Activated naive CD4-positive, alpha-beta T cell treated with anti-CD3 and anti-CD28 coated beads, Interleukin-2, amount 10 ng/mL, durations not matched to agents 7 days and 5 days (primary cell): ENCODE measurements at regions not wholly inside any gene's neighbourhood (a gene's known extent, or its start where the extent isn't known, plus 50 kb on each side); places are given as distances from the start of the nearest gene placed in this dataset.
"Not testable (repeated sequence)": the region's sequence is repeated elsewhere in the genome, so short reads cannot be mapped to it uniquely, and the experiment has no call there.

Experiments
- CTCF ChIA-PET: fragments of 350-600 bp; sonication (Branson Sonifier 250); formaldehyde crosslinking; loops from one replicate; lab custom pipeline; 2021; ENCODE audit warnings: antibody characterized with exemption; lab: Charles Lee
- DNase-seq: peaks from one replicate; pipeline ENCODE4 v3.0.0-alpha.2; 2020
- H3K27ac Mint-ChIP-seq: one replicate; pipeline ENCODE4 v1.8.0; 2021; ENCODE audit warnings: mild to moderate bottlenecking, moderate library complexity, mixed read lengths
- H3K27me3 Mint-ChIP-seq: one replicate; pipeline ENCODE4 v1.8.0; 2021; ENCODE audit warnings: mild to moderate bottlenecking, mixed read lengths
- H3K36me3 Mint-ChIP-seq: one replicate; pipeline ENCODE4 v1.8.0; 2021; ENCODE audit warnings: mixed read lengths
- H3K4me1 Mint-ChIP-seq: one replicate; pipeline ENCODE4 v1.8.0; 2021; ENCODE audit warnings: mixed read lengths
- H3K4me3 Mint-ChIP-seq: one replicate; pipeline ENCODE4 v1.8.0; 2021; ENCODE audit warnings: mild to moderate bottlenecking, moderate library complexity, mixed read lengths
- H3K9me3 Mint-ChIP-seq: one replicate; pipeline ENCODE4 v1.8.0; 2021; ENCODE audit warnings: mixed read lengths

DNA sequence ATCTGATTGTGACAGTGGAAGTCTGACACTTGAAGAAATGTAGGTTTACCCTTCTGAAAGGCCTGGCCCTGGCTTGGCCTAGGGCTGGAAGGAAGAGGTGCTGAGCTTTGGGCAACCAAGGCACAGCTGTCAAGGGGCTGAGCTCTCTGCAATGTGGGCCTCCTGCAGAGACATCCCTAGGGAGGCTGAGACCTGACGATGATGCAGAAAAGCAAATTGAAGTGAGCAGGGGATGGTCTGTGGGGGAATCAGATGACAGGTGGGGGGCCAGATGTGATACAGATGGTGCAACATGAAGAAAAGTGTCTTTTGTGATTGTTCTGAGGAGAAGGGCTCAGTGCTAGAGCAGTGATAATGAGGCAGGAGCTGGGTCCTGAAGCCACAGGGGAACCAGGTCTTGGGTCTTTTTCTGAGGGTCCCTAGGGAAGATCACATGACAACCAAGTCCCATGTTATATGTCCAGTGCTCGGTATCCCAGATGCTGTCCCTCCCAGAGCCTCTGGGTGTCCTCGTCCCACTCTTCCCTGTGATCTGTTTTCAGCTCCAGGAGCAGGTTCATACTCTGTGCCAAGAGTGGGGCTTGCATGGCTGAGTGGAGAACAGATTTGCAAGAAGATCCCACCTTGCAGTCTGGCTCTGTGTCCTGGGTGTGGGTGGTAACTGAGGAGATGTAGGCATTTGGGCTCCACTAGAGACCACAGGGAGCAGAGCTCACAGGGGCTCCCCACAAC, 79.9 kb upstream of the VPREB1 start:
- peaks cover 9% of the 10 kb centered on the region for H3K4me1 Mint-ChIP-seq
- H3K4me3 Mint-ChIP-seq: no peak overlapping the region
- no peaks in the 10 kb centered on the region for H3K9me3 Mint-ChIP-seq
- peaks cover 54% of the 10 kb centered on the region for H3K27me3 Mint-ChIP-seq
- H3K27ac Mint-ChIP-seq: no peak overlapping the region
- DNase-seq: no peak
- no peaks in the 10 kb centered on the region for H3K36me3 Mint-ChIP-seq
- CTCF ChIA-PET: interaction anchor here (0.9 to 2.3 kb wide), 3 partner anchors 31 to 98 kb away, joined by 3 to 7 read pairs (median 3); no protein-coding TSS in a partner anchor

DNA sequence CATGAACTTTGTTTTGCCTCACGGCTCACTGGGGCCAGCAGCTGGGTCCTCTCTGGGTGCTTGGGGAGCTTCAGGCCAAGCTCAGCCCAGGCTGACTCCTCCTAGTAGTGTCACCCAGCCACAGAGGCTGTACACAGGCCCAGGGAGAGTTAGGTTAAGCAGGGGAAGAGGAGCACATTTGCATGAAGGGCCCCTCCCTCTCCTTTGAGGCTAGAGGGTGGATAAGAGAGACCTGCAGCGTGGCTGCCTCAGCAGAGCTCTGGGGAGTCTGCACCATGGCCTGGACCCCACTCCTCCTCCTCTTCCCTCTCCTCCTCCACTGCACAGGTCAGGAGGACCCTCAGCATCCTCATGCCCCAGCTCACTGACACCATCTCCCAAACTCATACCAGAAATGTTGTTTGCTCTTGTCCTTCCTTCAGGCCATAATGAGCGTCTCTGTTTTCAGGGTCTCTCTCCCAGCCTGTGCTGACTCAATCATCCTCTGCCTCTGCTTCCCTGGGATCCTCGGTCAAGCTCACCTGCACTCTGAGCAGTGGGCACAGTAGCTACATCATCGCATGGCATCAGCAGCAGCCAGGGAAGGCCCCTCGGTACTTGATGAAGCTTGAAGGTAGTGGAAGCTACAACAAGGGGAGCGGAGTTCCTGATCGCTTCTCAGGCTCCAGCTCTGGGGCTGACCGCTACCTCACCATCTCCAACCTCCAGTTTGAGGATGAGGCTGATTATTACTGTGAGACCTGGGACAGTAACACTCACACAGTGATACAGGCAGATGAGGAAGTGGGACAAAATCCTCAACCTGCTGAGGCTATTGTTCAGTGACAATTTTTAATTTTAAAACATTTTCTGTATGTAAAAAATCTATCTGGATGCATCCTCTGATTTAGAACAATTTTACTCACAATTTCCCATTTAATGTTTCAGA, 82.4 kb upstream of the VPREB1 start:
- CTCF ChIA-PET: interaction anchor here (0.6 to 1.2 kb wide), 3 partner anchors 18 to 66 kb away, joined by 3 to 4 read pairs (median 3); no protein-coding TSS in a partner anchor
- no peak overlapping the region for H3K4me3 Mint-ChIP-seq
- no peak for DNase-seq
- no peaks in the 10 kb centered on the region for H3K36me3 Mint-ChIP-seq
- no peak overlapping the region for H3K27ac Mint-ChIP-seq
- no peaks in the 10 kb centered on the region for H3K9me3 Mint-ChIP-seq
- no peaks in the 10 kb centered on the region for H3K4me1 Mint-ChIP-seq
- peaks cover 58% of the 10 kb centered on the region for H3K27me3 Mint-ChIP-seq

GRCh38 chr22:22160768-22161167, 83.8 kb upstream of the VPREB1 start:
- CTCF ChIA-PET, DNase-seq, H3K9me3 Mint-ChIP-seq, H3K27ac Mint-ChIP-seq, H3K4me3 Mint-ChIP-seq, H3K4me1 Mint-ChIP-seq, H3K36me3 Mint-ChIP-seq: not testable (repeated sequence)
- H3K27me3 Mint-ChIP-seq: peaks cover 44% of the 10 kb centered on the region

GRCh38 chr22:22159384-22159783, 85.2 kb upstream of the VPREB1 start:
- no peak for DNase-seq
- H3K27me3 Mint-ChIP-seq: peaks cover 45% of the 10 kb centered on the region
- no peak overlapping the region for H3K27ac Mint-ChIP-seq
- H3K9me3 Mint-ChIP-seq: no peaks in the 10 kb centered on the region
- no peak overlapping the region for H3K4me3 Mint-ChIP-seq
- peaks cover 6% of the 10 kb centered on the region for H3K4me1 Mint-ChIP-seq
- no peaks in the 10 kb centered on the region for H3K36me3 Mint-ChIP-seq
- CTCF ChIA-PET: interaction anchor here (1.2 to 2.7 kb wide), 3 partner anchors 13 to 38 kb away, joined by 4 to 13 read pairs (median 6); no protein-coding TSS in a partner anchor

GRCh38 chr22:22158965-22159364, 85.6 kb upstream of the VPREB1 start:
- Mint-ChIP-seq H3K27ac (no peak overlapping the region), H3K27me3 (peaks cover 40% of the 10 kb centered on the region), H3K4me1 (peaks cover 6% of the 10 kb centered on the region), H3K4me3 (no peak overlapping the region), H3K9me3 (no peaks in the 10 kb centered on the region), H3K36me3 (no peaks in the 10 kb centered on the region)
- CTCF ChIA-PET: interaction anchor here (1.2 to 2.7 kb wide), 3 partner anchors 13 to 38 kb away, joined by 4 to 13 read pairs (median 6); no protein-coding TSS in a partner anchor
- DNase-seq: no peak

GRCh38 chr22:22158207-22158816, 86.3 kb upstream of the VPREB1 start:
- no peak for DNase-seq
- Mint-ChIP-seq H3K27me3 (peaks cover 35% of the 10 kb centered on the region), H3K9me3 (no peaks in the 10 kb centered on the region), H3K4me3 (no peak overlapping the region), H3K36me3 (no peaks in the 10 kb centered on the region), H3K27ac (no peak overlapping the region), H3K4me1 (peaks cover 6% of the 10 kb centered on the region)
- CTCF ChIA-PET: interaction anchor here (0.7 to 2.7 kb wide), 4 partner anchors 37 to 48 kb away, joined by 3 to 13 read pairs (median 5); no protein-coding TSS in a partner anchor

- H3K27ac Mint-ChIP-seq: no peak overlapping the region
- no peak for DNase-seq
- no peak overlapping the region for H3K4me3 Mint-ChIP-seq
- H3K9me3 Mint-ChIP-seq: no peaks in the 10 kb centered on the region
- H3K27me3 Mint-ChIP-seq: peaks cover 31% of the 10 kb centered on the region
- H3K4me1 Mint-ChIP-seq: peaks cover 6% of the 10 kb centered on the region
- CTCF ChIA-PET: interaction anchor here (0.6 to 2.7 kb wide), 5 partner anchors 10 to 49 kb away, joined by 3 to 13 read pairs (median 3); no protein-coding TSS in a partner anchor
- no peaks in the 10 kb centered on the region for H3K36me3 Mint-ChIP-seq
Observed at GRCh38 chr22:22157348-22157725, 87.2 kb upstream of the VPREB1 start.

DNA sequence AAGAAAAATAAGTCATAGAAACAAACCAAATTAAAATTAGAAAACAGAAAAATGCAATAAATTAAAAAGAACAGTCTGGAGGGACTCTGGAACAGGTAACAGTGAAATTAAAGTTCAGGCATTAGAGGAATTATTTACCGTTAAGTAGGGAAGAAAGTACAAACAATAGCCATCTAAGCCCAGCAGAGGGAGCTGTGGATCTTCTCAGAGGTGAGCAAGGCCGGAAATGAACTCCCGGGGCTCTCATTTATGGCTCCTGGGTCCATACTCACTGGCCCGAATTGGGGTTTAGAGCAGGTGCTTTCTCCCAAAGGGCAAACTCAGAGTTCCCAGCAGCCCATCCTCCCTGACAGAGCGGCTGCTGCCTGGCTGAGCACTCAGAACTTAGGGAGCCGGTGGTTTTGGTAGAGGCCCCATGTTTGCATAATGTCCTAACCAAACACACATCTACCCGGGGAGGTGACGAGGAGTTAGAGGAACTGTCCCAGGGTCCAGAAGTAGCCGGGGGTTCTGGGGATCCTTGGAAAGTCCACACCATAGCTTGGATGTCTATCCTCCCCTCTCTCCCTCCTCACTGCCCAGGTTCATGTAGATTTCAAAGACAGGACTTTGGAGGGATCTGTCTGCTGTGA, 87.8 kb upstream of the VPREB1 start:
- CTCF ChIA-PET: interaction anchor here (0.6 to 2.7 kb wide), 4 partner anchors 10 to 46 kb away, joined by 3 to 13 read pairs (median 3); no protein-coding TSS in a partner anchor
- Mint-ChIP-seq H3K9me3 (no peaks in the 10 kb centered on the region), H3K27me3 (peaks cover 30% of the 10 kb centered on the region), H3K4me1 (peaks cover 6% of the 10 kb centered on the region), H3K27ac (no peak overlapping the region), H3K4me3 (no peak overlapping the region), H3K36me3 (no peaks in the 10 kb centered on the region)
- DNase-seq: peak; percentile 80

DNA sequence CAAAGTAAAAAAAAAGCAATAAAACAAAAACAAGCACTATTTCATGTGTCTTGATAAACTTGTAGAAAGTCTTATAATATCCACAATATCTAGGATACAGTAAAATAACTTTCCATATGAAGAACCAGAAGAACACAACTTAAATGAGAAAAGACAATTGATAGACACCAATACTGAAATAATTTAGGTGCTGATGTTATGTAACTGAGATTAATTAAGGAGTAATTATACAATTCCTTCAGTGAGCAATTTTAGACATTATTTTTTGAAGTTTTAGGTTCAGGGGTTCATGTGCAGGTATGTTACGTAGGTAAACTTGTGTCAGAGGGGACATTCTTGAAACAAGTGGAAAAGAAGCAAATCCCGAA, 88.3 kb upstream of the VPREB1 start:
- Mint-ChIP-seq H3K4me1 (peaks cover 6% of the 10 kb centered on the region), H3K36me3 (no peaks in the 10 kb centered on the region), H3K27me3 (peaks cover 33% of the 10 kb centered on the region), H3K4me3 (no peak overlapping the region), H3K27ac (no peak overlapping the region), H3K9me3 (no peaks in the 10 kb centered on the region)
- CTCF ChIA-PET: no interaction called here
- no peak for DNase-seq

GRCh38 chr22:22155607-22156006, 89.0 kb upstream of the VPREB1 start:
- no peak overlapping the region for H3K4me3 Mint-ChIP-seq
- no peak overlapping the region for H3K27ac Mint-ChIP-seq
- CTCF ChIA-PET: interaction anchor here (0.9 kb wide), 1 partner anchor 25 kb away, joined by 3 read pairs; no protein-coding TSS in a partner anchor
- H3K27me3 Mint-ChIP-seq: peaks cover 35% of the 10 kb centered on the region
- no peaks in the 10 kb centered on the region for H3K9me3 Mint-ChIP-seq
- H3K36me3 Mint-ChIP-seq: no peaks in the 10 kb centered on the region
- H3K4me1 Mint-ChIP-seq: peaks cover 6% of the 10 kb centered on the region
- DNase-seq: no peak

- Mint-ChIP-seq H3K36me3 (no peaks in the 10 kb centered on the region), H3K9me3 (no peaks in the 10 kb centered on the region), H3K27me3 (peaks cover 35% of the 10 kb centered on the region), H3K27ac (no peak overlapping the region), H3K4me1 (peaks cover 6% of the 10 kb centered on the region), H3K4me3 (no peak overlapping the region)
- CTCF ChIA-PET: interaction anchor here (0.9 to 1.4 kb wide), 3 partner anchors 24 to 45 kb away, joined by 3 to 7 read pairs (median 3); no protein-coding TSS in a partner anchor
- no peak for DNase-seq
Observed at GRCh38 chr22:22155146-22155545, 89.4 kb upstream of the VPREB1 start.

DNA sequence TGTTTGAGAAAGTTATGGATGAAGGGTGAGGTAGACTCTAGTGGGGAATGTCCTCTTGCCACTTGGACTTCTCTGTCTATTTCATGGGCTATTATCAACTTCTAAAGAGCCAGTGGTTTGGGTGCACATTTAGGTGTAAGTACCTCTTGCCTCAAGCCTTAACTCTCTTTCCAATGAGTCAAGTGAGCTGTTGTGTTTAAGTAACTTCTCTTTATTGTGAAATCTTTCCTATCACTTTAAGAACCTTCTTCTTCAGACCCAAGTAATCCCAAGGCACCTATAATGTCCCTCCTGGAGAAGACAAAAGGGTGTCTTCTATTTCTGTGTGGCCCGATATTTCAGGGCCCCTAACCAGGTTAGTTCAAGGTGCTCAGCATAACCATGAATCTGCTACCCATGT, 90.5 kb upstream of the VPREB1 start:
- DNase-seq: no peak
- Mint-ChIP-seq H3K36me3 (no peaks in the 10 kb centered on the region), H3K27me3 (peaks cover 34% of the 10 kb centered on the region), H3K27ac (no peak overlapping the region), H3K9me3 (no peaks in the 10 kb centered on the region), H3K4me3 (no peak overlapping the region), H3K4me1 (peaks cover 6% of the 10 kb centered on the region)
- CTCF ChIA-PET: interaction anchor here (1.4 kb wide), 1 partner anchor 43 kb away, joined by 3 read pairs; no protein-coding TSS in a partner anchor

- CTCF ChIA-PET: interaction anchor here (0.9 kb wide), 1 partner anchor 90 kb away, joined by 3 read pairs; no protein-coding TSS in a partner anchor
- Mint-ChIP-seq H3K4me3 (no peak overlapping the region), H3K27ac (no peak overlapping the region), H3K36me3 (no peaks in the 10 kb centered on the region), H3K9me3 (no peaks in the 10 kb centered on the region), H3K4me1 (no peaks in the 10 kb centered on the region), H3K27me3 (peaks cover 42% of the 10 kb centered on the region)
- DNase-seq: no peak
Observed at GRCh38 chr22:22151308-22151707, 93.3 kb upstream of the VPREB1 start.
